Heart right ventricle (tissue), 16 donors: ENCODE measurements at regions not wholly inside any gene's neighbourhood (a gene's known extent, or its start where the extent isn't known, plus 50 kb on each side); places are given as distances from the start of the nearest gene placed in this dataset.

Experiments used
- ATAC-seq, 8 donors: fragments of 200-7000 bp; cut with Tn5 transposase; one replicate each; pipeline ENCODE4 v1.9.1; 2020; ENCODE audit warnings: mild to moderate bottlenecking in 8 of 8, moderate library complexity in 8 of 8, moderate number of reproducible peaks in 1 of 8
- DNase-seq, 2 donors: peaks; one replicate each; pipeline ENCODE4 v3.0.0-alpha.2; 2020
- H3K27ac ChIP-seq, 10 donors: fragments of 200-600 bp; sonication (generic) in 2 of 10; one replicate each; pipeline versions ENCODE4 v1.5.0 to v1.8.0; 2020 to 2022; ENCODE audit warnings: mild to moderate bottlenecking in 3 of 10
- H3K27me3 ChIP-seq, 7 donors: fragments of 200-600 bp; one replicate each; pipeline ENCODE4 v1.8.0; 2021 to 2022; ENCODE audit warnings: mild to moderate bottlenecking in 2 of 7
- H3K36me3 ChIP-seq, 9 donors: fragments of 200-600 bp; sonication (generic) in 1 of 9; one replicate each; pipeline versions ENCODE4 v1.5.0 to v1.8.0; 2020 to 2022; ENCODE audit warnings: mild to moderate bottlenecking in 2 of 9
- H3K4me1 ChIP-seq, 9 donors: fragments of 200-600 bp; sonication (generic) in 1 of 9; one replicate each; pipeline versions ENCODE4 v1.5.0 to v1.8.0; 2020 to 2022; ENCODE audit warnings: mild to moderate bottlenecking in 4 of 9
- H3K4me3 ChIP-seq, 10 donors: fragments of 200-600 bp; sonication (generic) in 2 of 10; one replicate each; pipeline versions ENCODE4 v1.5.0 to v1.8.0; 2020 to 2022; ENCODE audit warnings: mild to moderate bottlenecking in 7 of 10, moderate library complexity in 2 of 10
- H3K9me3 ChIP-seq, 11 donors: fragments of 200-600 bp in 10 of 11; sonication (generic) in 2 of 11; one replicate each; pipeline versions ENCODE4 v1.5.0 to v1.8.0; 2013 to 2022; ENCODE audit warnings: mild to moderate bottlenecking in 2 of 11, control low read depth in 1 of 11, moderate library complexity in 1 of 11
- WGBS, 2 donors: extraction: QIAGEN DNeasy Blood & Tissue Kit; methylation state at CpG; one replicate each; pipeline ENCODE4 v1.1.7; 2013; ENCODE audit warnings: inconsistent platforms in 1 of 2; 5-methylcytosine and 5-hydroxymethylcytosine counted together
- intact Hi-C, 10 donors: fragments of 100-400 bp; cut with DNase I; formaldehyde crosslinking; loops; one replicate each; pipeline versions ENCODE4 v1.11.1 to v1.14.2; 2022
- TF ChIP-seq, protein P1 (sequence below), 9 donors: fragments of 200-600 bp; sonication (generic) in 2 of 9; IDR thresholded peaks; one replicate each; pipeline versions ENCODE4 v1.5.0 to v1.8.0; 2021 to 2022; ENCODE audit warnings: antibody characterized with exemption in 9 of 9, mild to moderate bottlenecking in 5 of 9, moderate library complexity in 1 of 9
- donor health status: Arrhythmogenic right ventricular cardiomyopathy.
- donor health status: ischemic (EF 13 %, LVEDD 7.1; RV severe dilation, severe dysfunction).
- donor health status: healthy with polysubstance abuse.
- donor health status: DM: no; HTN: yes; CAD: no.
- donor health status: DM: no; HTN: no; CAD: no.
- donor health status: ischemic (EF 25% LVEDD 6.9; RV normal size, moderate dysfunction).
- donor health status: ischemic (EF 25% LVEDD 5.7; RV mildly dilated, moderate dysfunction).
- donor health status: healthy.
- donor health status: DM: yes; HTN: yes; CAD: no.
- donor health status: Ischemic cardiomyopathy.
- donor health status: ischemic (EF 35%, LVEDD 5.7; RV mildly dilated, moderate dysfunction).
- donor health status: nonischemic (EF 11% LVEDD 7.7; RV severe dilation, severe dysfunction).
- donor health status: DM: yes; HTN: yes; CAD: no.
- donor health status: PGD.
- donor health status: ischemic (EF 29% LVEDD 5.4; RV normal size, mild dysfunction).
- donor health status: nonischemic (EF 23%, LVEDD 6.1; RV moderate dilation, normal function).

DNA sequence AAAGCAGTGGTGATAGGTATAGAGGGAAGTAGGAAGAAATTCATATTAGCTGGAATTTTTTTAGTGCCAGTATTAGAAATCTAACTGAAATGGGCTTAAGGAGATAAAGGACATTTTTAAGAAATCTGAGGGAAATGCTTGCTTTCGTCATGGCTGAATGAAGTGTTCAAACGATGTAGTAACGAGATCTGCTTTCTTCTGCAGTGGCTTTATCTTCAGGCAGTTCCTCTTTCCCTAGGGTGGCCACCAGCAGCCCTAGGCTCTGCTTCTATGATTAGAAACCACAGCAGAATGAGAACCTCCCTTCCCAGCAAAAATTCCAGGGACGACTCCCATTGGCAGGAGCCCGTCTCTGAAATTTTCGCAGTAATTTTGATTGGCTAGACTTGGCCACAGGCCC, 163.9 kb upstream of the FRMD6 start:
- no peaks in the 10 kb centered on the region for H3K36me3 ChIP-seq
- 58 to 68% methylated on average over 6 of the region's 6 CpGs for WGBS, 2 donors
- H3K4me1 ChIP-seq = no peaks in the 10 kb centered on the region
- no peak overlapping the region for H3K27ac ChIP-seq
- TF ChIP-seq, protein P1, sequence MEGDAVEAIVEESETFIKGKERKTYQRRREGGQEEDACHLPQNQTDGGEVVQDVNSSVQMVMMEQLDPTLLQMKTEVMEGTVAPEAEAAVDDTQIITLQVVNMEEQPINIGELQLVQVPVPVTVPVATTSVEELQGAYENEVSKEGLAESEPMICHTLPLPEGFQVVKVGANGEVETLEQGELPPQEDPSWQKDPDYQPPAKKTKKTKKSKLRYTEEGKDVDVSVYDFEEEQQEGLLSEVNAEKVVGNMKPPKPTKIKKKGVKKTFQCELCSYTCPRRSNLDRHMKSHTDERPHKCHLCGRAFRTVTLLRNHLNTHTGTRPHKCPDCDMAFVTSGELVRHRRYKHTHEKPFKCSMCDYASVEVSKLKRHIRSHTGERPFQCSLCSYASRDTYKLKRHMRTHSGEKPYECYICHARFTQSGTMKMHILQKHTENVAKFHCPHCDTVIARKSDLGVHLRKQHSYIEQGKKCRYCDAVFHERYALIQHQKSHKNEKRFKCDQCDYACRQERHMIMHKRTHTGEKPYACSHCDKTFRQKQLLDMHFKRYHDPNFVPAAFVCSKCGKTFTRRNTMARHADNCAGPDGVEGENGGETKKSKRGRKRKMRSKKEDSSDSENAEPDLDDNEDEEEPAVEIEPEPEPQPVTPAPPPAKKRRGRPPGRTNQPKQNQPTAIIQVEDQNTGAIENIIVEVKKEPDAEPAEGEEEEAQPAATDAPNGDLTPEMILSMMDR (IDR thresholded peaks at IDR 0.05) = no peak
- no peak for DNase-seq
- ATAC-seq = no peak
- H3K27me3 ChIP-seq = no peaks in the 10 kb centered on the region
- no peaks in the 10 kb centered on the region for H3K9me3 ChIP-seq
- H3K4me3 ChIP-seq = no peak overlapping the region
- intact Hi-C loops = no loop called here

DNA sequence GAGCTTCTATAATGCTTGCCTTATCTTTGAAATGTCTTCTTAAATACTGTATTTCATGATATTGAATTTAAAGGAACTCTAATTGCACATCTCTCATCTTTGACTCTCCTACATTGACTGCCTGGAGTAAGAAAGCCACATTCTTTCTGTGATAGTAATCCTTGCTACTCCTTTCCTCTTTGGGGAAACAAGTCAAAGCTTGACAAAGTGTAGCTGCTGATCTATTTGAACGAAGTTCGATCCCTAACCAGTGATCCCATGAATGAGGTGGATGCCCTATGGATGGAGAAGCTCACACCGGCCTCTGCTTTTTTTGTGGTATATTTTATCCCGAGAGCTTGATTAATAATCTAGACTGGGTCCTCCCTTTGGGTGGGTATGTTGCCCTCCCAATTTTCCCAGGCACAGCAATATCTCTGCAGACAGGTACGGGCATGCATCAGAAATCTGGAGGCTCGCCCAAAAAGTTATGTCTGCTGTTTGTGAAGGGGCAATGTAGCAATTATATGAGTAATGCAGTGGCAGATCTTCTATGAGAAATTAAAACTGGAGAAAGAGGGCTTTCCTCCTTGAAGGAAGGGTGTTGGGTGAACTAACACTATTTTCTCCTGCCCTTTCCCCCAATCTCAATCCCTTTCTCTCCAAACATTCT, 163.0 kb upstream of the FRMD6 start:
- Histone ChIP-seq H3K9me3 (peaks cover 0 to 6% (median 0%) of the 10 kb centered on the region in 11 donors), H3K36me3 (no peaks in the 10 kb centered on the region), H3K4me3 (no peak overlapping the region), H3K27me3 (no peaks in the 10 kb centered on the region), H3K4me1 (no peaks in the 10 kb centered on the region), H3K27ac (no peak overlapping the region)
- 95 to 96% methylated on average over 6 of the region's 6 CpGs for WGBS, 2 donors
- DNase-seq (no peak), ATAC-seq (no peak)
- TF ChIP-seq, protein P1 (IDR thresholded peaks at IDR 0.05) = no peak
- intact Hi-C loops = no loop called here

DNA sequence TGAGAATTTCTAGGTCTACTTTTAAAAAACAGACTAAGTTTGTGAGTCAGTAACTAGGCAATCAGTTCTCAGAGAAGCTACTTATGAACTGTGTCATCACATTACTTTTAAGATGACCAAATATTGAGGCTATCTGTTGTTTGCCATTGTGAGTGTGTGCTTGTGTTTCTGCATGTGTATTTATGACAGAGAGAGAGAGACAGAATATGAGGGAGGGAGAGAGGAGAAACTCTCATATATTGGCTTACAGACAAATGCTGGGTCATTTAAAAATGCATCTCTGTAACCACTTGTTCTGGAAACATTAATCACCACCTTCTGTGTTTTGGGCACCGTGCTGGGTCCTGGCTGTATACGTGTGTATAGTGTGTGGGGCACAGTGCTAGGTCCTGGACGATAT, 161.5 kb upstream of the FRMD6 start:
- intact Hi-C loops = no loop called here
- Histone ChIP-seq H3K27me3 (no peaks in the 10 kb centered on the region), H3K36me3 (no peaks in the 10 kb centered on the region), H3K9me3 (peaks cover 0 to 14% (median 0%) of the 10 kb centered on the region in 11 donors), H3K4me3 (no peak overlapping the region), H3K4me1 (no peaks in the 10 kb centered on the region), H3K27ac (no peak overlapping the region)
- 88 to 89% methylated on average over 3 of the region's 3 CpGs for WGBS, 2 donors
- DNase-seq (no peak), ATAC-seq (no peak)
- TF ChIP-seq, protein P1 (IDR thresholded peaks at IDR 0.05) = no peak

DNA sequence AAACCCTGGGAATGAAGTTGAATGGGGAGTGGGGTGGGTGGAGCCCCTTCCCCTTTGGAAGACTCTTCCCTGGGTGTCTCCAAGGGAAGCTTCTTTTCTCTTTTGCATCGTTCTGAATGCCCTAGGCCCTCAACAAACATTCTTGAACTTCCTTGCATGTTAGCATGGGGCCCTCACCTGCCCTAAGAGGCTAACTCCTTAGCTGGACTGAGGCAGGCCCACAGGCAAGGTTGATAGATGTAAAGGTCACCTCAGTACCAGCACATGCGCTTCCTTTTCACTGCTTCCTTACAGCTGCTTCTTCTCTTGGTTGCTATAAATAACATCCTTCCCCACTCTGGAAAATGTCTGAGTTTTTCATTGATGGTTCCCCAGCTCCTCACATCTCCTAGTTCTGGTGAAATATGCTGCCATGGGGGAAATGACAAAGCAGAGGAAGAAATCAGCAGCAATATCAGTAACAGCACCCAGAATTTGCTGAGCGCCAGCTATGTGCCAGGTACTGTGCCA, 160.6 kb upstream of the FRMD6 start:
- no peak for DNase-seq
- no peaks in the 10 kb centered on the region for H3K27me3 ChIP-seq
- intact Hi-C loops = no loop called here
- TF ChIP-seq, protein P1 (IDR thresholded peaks at IDR 0.05) = no peak
- no peak overlapping the region for H3K4me3 ChIP-seq
- no peak overlapping the region for H3K27ac ChIP-seq
- H3K4me1 ChIP-seq = no peaks in the 10 kb centered on the region
- peaks cover 0 to 21% (median 0%) of the 10 kb centered on the region in 11 donors for H3K9me3 ChIP-seq
- 75 to 76% methylated on average over 3 of the region's 3 CpGs for WGBS, 2 donors
- no peaks in the 10 kb centered on the region for H3K36me3 ChIP-seq
- peak in 1 of 8 donors; percentile 24 for ATAC-seq
